ENCODE measurements at regions not wholly inside any gene's neighbourhood (a gene's known extent, or its start where the extent isn't known, plus 50 kb on each side); places are given as distances from the start of the nearest gene placed in this dataset.

- no peaks in the 10 kb centered on the region for H3K36me3 ChIP-seq (ENCODE audit: control insufficient read depth, insufficient read depth, low read length)
- Mint-ChIP-seq H3K27ac (no peak overlapping the region), H3K36me3 (no peaks in the 10 kb centered on the region), H3K27me3 (peaks cover 4% of the 10 kb centered on the region), H3K4me1 (peaks cover 0 to 3% (median 0%) of the 10 kb centered on the region in 4 donors), H3K4me3 (no peak overlapping the region), H3K9me3 (peaks cover 0 to 1% (median 0%) of the 10 kb centered on the region in 7 donors)
- DNase-seq: no peak
- H3K4me3 ChIP-seq (ENCODE audit: low read depth, low read length): no peak overlapping the region
- H3K27me3 ChIP-seq (ENCODE audit: control insufficient read depth, insufficient read depth, low read length): no peaks in the 10 kb centered on the region
- no peak overlapping the region for H3K27ac ChIP-seq (ENCODE audit: insufficient read depth, low read length, poor library complexity, severe bottlenecking)
- H3K9me3 ChIP-seq (ENCODE audit: control insufficient read depth in 2 of 2, low read length in 2 of 2): no peaks in the 10 kb centered on the region
- ATAC-seq (ENCODE audit: low read depth in 2 of 2): no peak
- no peaks in the 10 kb centered on the region for H3K4me1 ChIP-seq (ENCODE audit: control insufficient read depth, insufficient read depth, low read length, poor library complexity, severe bottlenecking)
Observed at GRCh38 chr17:83178533-83179304, 99.3 kb downstream of the METRNL start.

- Mint-ChIP-seq H3K27me3 (peaks cover 4% of the 10 kb centered on the region), H3K4me3 (no peak overlapping the region), H3K36me3 (no peaks in the 10 kb centered on the region), H3K9me3 (peaks cover 0 to 1% (median 0%) of the 10 kb centered on the region in 7 donors), H3K4me1 (peaks cover 0 to 3% (median 0%) of the 10 kb centered on the region in 4 donors), H3K27ac (no peak overlapping the region)
- H3K9me3 ChIP-seq (ENCODE audit: control insufficient read depth in 2 of 2, low read length in 2 of 2): no peaks in the 10 kb centered on the region
- ATAC-seq (ENCODE audit: low read depth in 2 of 2) (no peak), DNase-seq (no peak)
- H3K36me3 ChIP-seq (ENCODE audit: control insufficient read depth, insufficient read depth, low read length): no peaks in the 10 kb centered on the region
- no peak overlapping the region for H3K4me3 ChIP-seq (ENCODE audit: low read depth, low read length)
- no peaks in the 10 kb centered on the region for H3K27me3 ChIP-seq (ENCODE audit: control insufficient read depth, insufficient read depth, low read length)
- no peak overlapping the region for H3K27ac ChIP-seq (ENCODE audit: insufficient read depth, low read length, poor library complexity, severe bottlenecking)
- no peaks in the 10 kb centered on the region for H3K4me1 ChIP-seq (ENCODE audit: control insufficient read depth, insufficient read depth, low read length, poor library complexity, severe bottlenecking)
Observed at GRCh38 chr17:83179374-83179773, 100.0 kb downstream of the METRNL start.

- Histone ChIP-seq H3K4me1 (ENCODE audit: control insufficient read depth, insufficient read depth, low read length, poor library complexity, severe bottlenecking) (no peaks in the 10 kb centered on the region), H3K4me3 (ENCODE audit: low read depth, low read length) (no peak overlapping the region), H3K27me3 (ENCODE audit: control insufficient read depth, insufficient read depth, low read length) (no peaks in the 10 kb centered on the region), H3K36me3 (ENCODE audit: control insufficient read depth, insufficient read depth, low read length) (no peaks in the 10 kb centered on the region), H3K27ac (ENCODE audit: insufficient read depth, low read length, poor library complexity, severe bottlenecking) (no peak overlapping the region), H3K9me3 (ENCODE audit: control insufficient read depth in 2 of 2, low read length in 2 of 2) (no peaks in the 10 kb centered on the region)
- Mint-ChIP-seq H3K27me3 (peaks cover 8% of the 10 kb centered on the region), H3K4me3 (no peak overlapping the region), H3K36me3 (no peaks in the 10 kb centered on the region), H3K27ac (no peak overlapping the region), H3K9me3 (peaks cover 0 to 1% (median 0%) of the 10 kb centered on the region in 7 donors), H3K4me1 (peaks cover 0 to 3% (median 0%) of the 10 kb centered on the region in 4 donors)
- ATAC-seq (ENCODE audit: low read depth in 2 of 2) (no peak), DNase-seq (no peak)
Observed at GRCh38 chr17:83179811-83180210, 100.4 kb downstream of the METRNL start.

GRCh38 chr17:83180264-83180995 is 101.0 kb downstream of the METRNL start:
- Mint-ChIP-seq H3K4me1 (peaks cover 0 to 3% (median 0%) of the 10 kb centered on the region in 4 donors), H3K4me3 (no peak overlapping the region), H3K36me3 (no peaks in the 10 kb centered on the region), H3K9me3 (peaks cover 0 to 1% (median 0%) of the 10 kb centered on the region in 7 donors), H3K27ac (no peak overlapping the region), H3K27me3 (peaks cover 8% of the 10 kb centered on the region)
- Histone ChIP-seq H3K36me3 (ENCODE audit: control insufficient read depth, insufficient read depth, low read length) (no peaks in the 10 kb centered on the region), H3K4me1 (ENCODE audit: control insufficient read depth, insufficient read depth, low read length, poor library complexity, severe bottlenecking) (no peaks in the 10 kb centered on the region), H3K4me3 (ENCODE audit: low read depth, low read length) (no peak overlapping the region), H3K9me3 (ENCODE audit: control insufficient read depth in 2 of 2, low read length in 2 of 2) (no peaks in the 10 kb centered on the region), H3K27ac (ENCODE audit: insufficient read depth, low read length, poor library complexity, severe bottlenecking) (no peak overlapping the region), H3K27me3 (ENCODE audit: control insufficient read depth, insufficient read depth, low read length) (no peaks in the 10 kb centered on the region)
- ATAC-seq (ENCODE audit: low read depth in 2 of 2): no peak
- DNase-seq: no peak

- H3K27me3 ChIP-seq (ENCODE audit: control insufficient read depth, insufficient read depth, low read length): no peaks in the 10 kb centered on the region
- Mint-ChIP-seq H3K27ac (no peak overlapping the region), H3K4me1 (peaks cover 0 to 3% (median 0%) of the 10 kb centered on the region in 4 donors), H3K9me3 (peaks cover 0 to 2% (median 0%) of the 10 kb centered on the region in 7 donors), H3K4me3 (no peak overlapping the region), H3K27me3 (peaks cover 7% of the 10 kb centered on the region), H3K36me3 (no peaks in the 10 kb centered on the region)
- ATAC-seq (ENCODE audit: low read depth in 2 of 2): no peak
- DNase-seq: no peak
- no peaks in the 10 kb centered on the region for H3K36me3 ChIP-seq (ENCODE audit: control insufficient read depth, insufficient read depth, low read length)
- H3K27ac ChIP-seq (ENCODE audit: insufficient read depth, low read length, poor library complexity, severe bottlenecking): no peak overlapping the region
- no peaks in the 10 kb centered on the region for H3K9me3 ChIP-seq (ENCODE audit: control insufficient read depth in 2 of 2, low read length in 2 of 2)
- H3K4me1 ChIP-seq (ENCODE audit: control insufficient read depth, insufficient read depth, low read length, poor library complexity, severe bottlenecking): no peaks in the 10 kb centered on the region
- H3K4me3 ChIP-seq (ENCODE audit: low read depth, low read length): no peak overlapping the region
Observed at GRCh38 chr17:83180996-83181481, 101.6 kb downstream of the METRNL start.

GRCh38 chr17:83181991-83182619 is 102.7 kb downstream of the METRNL start:
- Histone ChIP-seq H3K27me3 (ENCODE audit: control insufficient read depth, insufficient read depth, low read length) (no peaks in the 10 kb centered on the region), H3K27ac (ENCODE audit: insufficient read depth, low read length, poor library complexity, severe bottlenecking) (no peak overlapping the region), H3K4me3 (ENCODE audit: low read depth, low read length) (no peak overlapping the region), H3K36me3 (ENCODE audit: control insufficient read depth, insufficient read depth, low read length) (no peaks in the 10 kb centered on the region), H3K4me1 (ENCODE audit: control insufficient read depth, insufficient read depth, low read length, poor library complexity, severe bottlenecking) (no peaks in the 10 kb centered on the region), H3K9me3 (ENCODE audit: control insufficient read depth in 2 of 2, low read length in 2 of 2) (no peaks in the 10 kb centered on the region)
- no peak overlapping the region for H3K27ac Mint-ChIP-seq
- ATAC-seq (ENCODE audit: low read depth in 2 of 2): no peak
- H3K27me3 Mint-ChIP-seq: peaks cover 4% of the 10 kb centered on the region
- peaks cover 0 to 3% (median 0%) of the 10 kb centered on the region in 7 donors for H3K9me3 Mint-ChIP-seq
- H3K36me3 Mint-ChIP-seq: no peaks in the 10 kb centered on the region
- H3K4me3 Mint-ChIP-seq: no peak overlapping the region
- DNase-seq: no peak
- H3K4me1 Mint-ChIP-seq: peaks cover 0 to 3% (median 0%) of the 10 kb centered on the region in 4 donors

- Histone ChIP-seq H3K27ac (ENCODE audit: insufficient read depth, low read length, poor library complexity, severe bottlenecking) (no peak overlapping the region), H3K36me3 (ENCODE audit: control insufficient read depth, insufficient read depth, low read length) (no peaks in the 10 kb centered on the region), H3K27me3 (ENCODE audit: control insufficient read depth, insufficient read depth, low read length) (no peaks in the 10 kb centered on the region), H3K4me1 (ENCODE audit: control insufficient read depth, insufficient read depth, low read length, poor library complexity, severe bottlenecking) (no peaks in the 10 kb centered on the region), H3K9me3 (ENCODE audit: control insufficient read depth in 2 of 2, low read length in 2 of 2) (no peaks in the 10 kb centered on the region), H3K4me3 (ENCODE audit: low read depth, low read length) (no peak overlapping the region)
- DNase-seq: no peak
- ATAC-seq (ENCODE audit: low read depth in 2 of 2): no peak
- Mint-ChIP-seq H3K27ac (no peak overlapping the region), H3K36me3 (no peaks in the 10 kb centered on the region), H3K27me3 (peaks cover 4% of the 10 kb centered on the region), H3K9me3 (peaks cover 0 to 3% (median 0%) of the 10 kb centered on the region in 7 donors), H3K4me3 (no peak overlapping the region), H3K4me1 (peaks cover 0 to 3% (median 0%) of the 10 kb centered on the region in 4 donors)
Observed at GRCh38 chr17:83182620-83183101, 103.3 kb downstream of the METRNL start.
